Karpas-422 (cell line): ENCODE measurements at regions not wholly inside any gene's neighbourhood (a gene's known extent, or its start where the extent isn't known, plus 50 kb on each side); places are given as distances from the start of the nearest gene placed in this dataset.
"Not testable (repeated sequence)": the region's sequence is repeated elsewhere in the genome, so short reads cannot be mapped to it uniquely, and the experiment has no call there.

Experiments
- DNase-seq: peaks from one replicate; pipeline ENCODE4 v3.0.0-alpha.2; 2015
- H2AFZ ChIP-seq: fragments of 200-600 bp; sonication (generic); 2 replicates; pipeline ENCODE4 v1.6.1; 2014; ENCODE audit warnings: antibody characterized with exemption, low read length, mixed read lengths
- H3K27ac ChIP-seq: fragments of 200-600 bp; sonication (generic); 2 replicates; pipeline ENCODE4 v1.5.1; 2014; ENCODE audit warnings: mild to moderate bottlenecking, low read length, moderate library complexity
- H3K27me3 ChIP-seq: fragments of 200-600 bp; sonication (generic); 2 replicates; pipeline ENCODE4 v1.6.1; 2014; ENCODE audit warnings: low read length, mixed read lengths
- H3K36me3 ChIP-seq: fragments of 200-600 bp; sonication (generic); 2 replicates; pipeline ENCODE4 v1.6.1; 2014; ENCODE audit warnings: low read length, mixed read lengths; ENCODE audit not compliant: insufficient read depth
- H3K4me1 ChIP-seq: fragments of 200-600 bp; sonication (generic); 2 replicates; pipeline ENCODE4 v1.6.1; 2014; ENCODE audit warnings: mild to moderate bottlenecking, low read length, mixed read lengths
- H3K4me2 ChIP-seq: fragments of 200-600 bp; sonication (generic); 2 replicates; pipeline ENCODE4 v1.6.1; 2014; ENCODE audit warnings: low read length, low read depth, mild to moderate bottlenecking; ENCODE audit not compliant: poor library complexity, severe bottlenecking
- H3K4me3 ChIP-seq: fragments of 200-600 bp; sonication (generic); 2 replicates; pipeline ENCODE4 v1.5.1; 2014; ENCODE audit warnings: mild to moderate bottlenecking, antibody characterized with exemption, low read length, mixed read lengths
- H3K79me2 ChIP-seq: fragments of 200-600 bp; sonication (generic); 2 replicates; pipeline ENCODE4 v1.6.1; 2014; ENCODE audit warnings: mild to moderate bottlenecking, low read length, mixed read lengths
- H3K9ac ChIP-seq: fragments of 200-600 bp; sonication (generic); 2 replicates; pipeline ENCODE4 v1.6.0; 2014; ENCODE audit warnings: low read length
- H3K9me2 ChIP-seq: fragments of 200-600 bp; sonication (generic), shearing (Covaris generic); replicated peaks from 2 replicates; pipeline ENCODE4 v1.6.0; 2014; ENCODE audit warnings: mild to moderate bottlenecking, low read length, moderate library complexity; ENCODE audit not compliant: insufficient read depth
- H3K9me3 ChIP-seq: fragments of 300-700, 200-600 bp; sonication (generic); 2 replicates; pipeline ENCODE4 v1.6.1; 2014; ENCODE audit warnings: low read length, mixed read lengths
- H4K20me1 ChIP-seq: fragments of 200-600 bp; sonication (generic); 2 replicates; pipeline ENCODE4 v1.6.1; 2014; ENCODE audit warnings: mild to moderate bottlenecking, antibody characterized with exemption, low read length, low read depth; ENCODE audit not compliant: insufficient read depth

DNA sequence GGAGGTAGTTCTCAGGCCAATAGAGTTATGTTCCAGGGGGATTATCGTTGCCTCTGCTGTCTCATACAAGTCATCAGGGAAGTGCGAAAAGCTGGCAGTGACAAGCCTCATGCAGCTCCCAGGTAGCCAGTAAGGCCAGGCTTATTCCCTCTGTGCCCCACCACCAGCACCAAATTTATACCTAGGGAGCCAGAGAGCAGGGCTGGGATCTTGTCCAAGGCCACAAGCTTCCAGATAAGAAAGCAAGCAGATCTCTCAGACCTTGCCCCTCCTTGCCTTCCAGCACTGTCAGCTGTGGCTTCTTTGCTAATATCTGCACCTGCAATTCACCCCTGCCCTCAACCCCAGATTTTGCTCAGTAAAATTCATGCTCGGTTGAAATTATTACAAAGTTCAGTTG, 206.3 kb upstream of the FAT3 start:
- Histone ChIP-seq H3K79me2 (no peaks in the 10 kb centered on the region), H2AFZ (no peak overlapping the region), H3K9ac (no peak overlapping the region), H3K4me3 (no peak overlapping the region), H3K9me3 (peaks cover 68% of the 10 kb centered on the region), H3K9me2 (no peaks in the 10 kb centered on the region), H3K27me3 (no peaks in the 10 kb centered on the region), H3K36me3 (no peaks in the 10 kb centered on the region), H3K4me1 (no peaks in the 10 kb centered on the region), H4K20me1 (no peaks in the 10 kb centered on the region), H3K4me2 (no peak overlapping the region), H3K27ac (no peak overlapping the region)
- no peak for DNase-seq

DNA sequence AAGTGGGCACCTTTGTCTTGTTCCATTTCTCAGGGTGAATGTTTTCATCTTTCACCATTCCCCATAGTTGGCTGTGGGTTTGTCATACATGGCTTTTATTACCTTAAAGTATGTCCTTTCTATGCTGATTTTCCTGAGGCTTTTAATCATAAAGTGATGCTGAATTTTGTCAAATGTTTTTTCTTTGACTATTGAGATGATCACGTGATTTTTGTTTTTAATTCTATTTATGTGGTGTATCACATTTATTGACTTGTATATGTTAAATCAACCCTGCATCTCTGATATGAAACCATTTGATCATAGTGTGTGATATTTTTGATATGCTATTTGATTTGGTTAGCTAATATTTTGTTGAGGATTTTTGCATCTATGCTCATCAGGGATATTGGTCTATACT, 216.4 kb upstream of the FAT3 start:
- H3K27me3 ChIP-seq: no peaks in the 10 kb centered on the region
- no peak overlapping the region; the same call in 1 of the 2 replicates for H3K4me3 ChIP-seq
- H3K4me2 ChIP-seq: no peak overlapping the region
- no peaks in the 10 kb centered on the region for H4K20me1 ChIP-seq
- no peak overlapping the region for H2AFZ ChIP-seq
- H3K9me2 ChIP-seq: no peaks in the 10 kb centered on the region
- H3K27ac ChIP-seq: no peak overlapping the region
- no peak overlapping the region for H3K9ac ChIP-seq
- H3K79me2 ChIP-seq: no peaks in the 10 kb centered on the region
- peaks cover 40% of the 10 kb centered on the region for H3K9me3 ChIP-seq
- no peak for DNase-seq
- no peaks in the 10 kb centered on the region for H3K4me1 ChIP-seq
- no peaks in the 10 kb centered on the region for H3K36me3 ChIP-seq

DNA sequence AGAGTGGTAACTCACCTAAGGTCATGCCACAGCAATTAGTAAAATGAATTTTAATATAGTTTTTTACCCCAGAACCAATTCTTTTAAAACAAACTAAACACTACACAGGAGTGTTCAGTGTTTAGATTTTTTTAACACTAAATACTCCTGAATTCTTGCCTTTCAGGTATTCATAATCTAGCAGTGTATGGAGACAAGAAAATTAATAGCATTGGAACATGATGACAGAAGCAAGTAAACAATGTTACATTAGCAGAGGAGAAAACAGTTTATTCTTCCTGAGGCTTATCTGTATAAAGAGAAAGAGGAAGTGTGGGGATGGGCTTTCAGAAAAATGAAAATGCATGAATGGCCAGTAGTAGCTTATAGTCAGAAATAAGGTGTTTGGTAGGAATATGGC, 222.1 kb upstream of the FAT3 start:
- Histone ChIP-seq H3K4me2 (no peak overlapping the region), H3K36me3 (no peaks in the 10 kb centered on the region), H3K27me3 (no peaks in the 10 kb centered on the region), H3K4me1 (no peaks in the 10 kb centered on the region), H3K4me3 (no peak overlapping the region), H2AFZ (no peak overlapping the region), H3K9ac (no peak overlapping the region), H3K9me3 (peaks cover 68% of the 10 kb centered on the region), H4K20me1 (no peaks in the 10 kb centered on the region), H3K79me2 (no peaks in the 10 kb centered on the region), H3K9me2 (no peaks in the 10 kb centered on the region), H3K27ac (no peak overlapping the region)
- no peak for DNase-seq

DNA sequence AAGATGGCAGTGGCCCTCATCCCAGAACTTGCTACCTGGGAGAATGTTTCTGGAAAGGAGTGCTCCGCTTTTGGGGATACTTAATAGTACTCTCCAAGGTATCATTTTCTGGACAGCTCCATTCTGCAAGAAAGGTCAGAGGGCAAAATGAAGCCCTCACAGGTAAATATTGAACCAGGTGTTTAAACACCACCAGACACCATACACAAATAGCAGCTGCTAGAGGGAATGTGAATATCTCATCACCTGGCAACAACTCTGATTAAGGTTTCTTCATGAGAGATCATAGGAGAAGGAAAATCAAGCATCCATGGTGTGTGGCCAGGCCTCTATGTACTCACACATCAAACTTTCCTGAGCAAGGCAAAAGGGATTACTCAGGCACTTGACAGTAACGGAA, 226.1 kb upstream of the FAT3 start:
- no peaks in the 10 kb centered on the region for H3K9me2 ChIP-seq
- no peak overlapping the region for H3K9ac ChIP-seq
- H3K4me1 ChIP-seq: no peaks in the 10 kb centered on the region
- H3K27me3 ChIP-seq: no peaks in the 10 kb centered on the region
- no peak for DNase-seq
- no peak overlapping the region for H3K4me3 ChIP-seq
- H3K27ac ChIP-seq: no peak overlapping the region
- H4K20me1 ChIP-seq: no peaks in the 10 kb centered on the region
- no peaks in the 10 kb centered on the region for H3K79me2 ChIP-seq
- peaks cover 75% of the 10 kb centered on the region for H3K9me3 ChIP-seq
- H3K36me3 ChIP-seq: no peaks in the 10 kb centered on the region
- no peak overlapping the region for H3K4me2 ChIP-seq
- no peak overlapping the region for H2AFZ ChIP-seq

DNA sequence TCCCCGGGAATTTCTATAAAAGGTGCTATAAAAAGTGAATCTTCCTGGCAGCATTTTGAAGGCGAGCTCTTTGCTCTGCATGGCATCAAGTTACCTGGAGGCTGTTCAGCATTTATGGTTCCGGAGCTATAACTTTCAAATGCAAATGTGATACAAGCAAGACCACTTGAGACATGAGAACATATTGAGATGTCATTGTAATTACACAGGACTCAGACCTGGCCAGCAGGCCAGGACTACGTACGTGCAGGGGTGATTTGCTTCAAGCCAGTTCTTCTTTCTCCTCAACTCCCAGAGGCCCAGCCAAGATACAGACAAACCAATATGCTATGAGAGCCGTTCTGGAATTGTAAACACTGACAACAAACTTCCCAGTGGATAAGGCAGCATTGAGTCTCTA, 227.4 kb upstream of the FAT3 start:
- Histone ChIP-seq H3K27me3 (no peaks in the 10 kb centered on the region), H2AFZ (no peak overlapping the region), H3K4me1 (no peaks in the 10 kb centered on the region), H3K27ac (no peak overlapping the region), H3K4me2 (no peak overlapping the region), H3K4me3 (no peak overlapping the region), H4K20me1 (no peaks in the 10 kb centered on the region), H3K9ac (no peak overlapping the region), H3K9me3 (peaks cover 77% of the 10 kb centered on the region), H3K79me2 (no peaks in the 10 kb centered on the region), H3K36me3 (no peaks in the 10 kb centered on the region), H3K9me2 (no peaks in the 10 kb centered on the region)
- DNase-seq: no peak

DNA sequence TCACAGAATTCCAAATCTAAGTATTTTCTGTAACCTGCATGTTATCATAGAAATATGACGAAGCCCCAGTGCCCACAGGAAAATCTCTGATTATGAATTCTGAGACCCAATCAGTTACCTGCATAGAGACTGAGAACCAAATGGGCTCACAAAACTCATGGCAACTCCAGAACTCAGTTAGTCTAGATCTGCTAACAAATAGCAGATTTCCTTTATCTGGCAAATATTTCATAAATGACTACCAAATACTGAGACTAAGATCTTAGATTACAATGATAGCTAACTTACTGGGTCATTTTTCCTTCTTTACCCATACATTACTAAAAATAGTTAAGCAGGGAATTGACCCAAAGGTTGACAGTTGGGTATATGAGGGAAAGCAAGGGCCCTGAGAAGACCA, 228.1 kb upstream of the FAT3 start:
- Histone ChIP-seq H3K9me2 (no peaks in the 10 kb centered on the region), H3K27me3 (no peaks in the 10 kb centered on the region), H2AFZ (no peak overlapping the region), H3K9me3 (peaks cover 74% of the 10 kb centered on the region), H3K4me1 (no peaks in the 10 kb centered on the region), H3K79me2 (no peaks in the 10 kb centered on the region), H3K36me3 (no peaks in the 10 kb centered on the region), H4K20me1 (no peaks in the 10 kb centered on the region), H3K27ac (no peak overlapping the region), H3K4me3 (no peak overlapping the region), H3K4me2 (no peak overlapping the region), H3K9ac (no peak overlapping the region)
- DNase-seq: no peak

DNA sequence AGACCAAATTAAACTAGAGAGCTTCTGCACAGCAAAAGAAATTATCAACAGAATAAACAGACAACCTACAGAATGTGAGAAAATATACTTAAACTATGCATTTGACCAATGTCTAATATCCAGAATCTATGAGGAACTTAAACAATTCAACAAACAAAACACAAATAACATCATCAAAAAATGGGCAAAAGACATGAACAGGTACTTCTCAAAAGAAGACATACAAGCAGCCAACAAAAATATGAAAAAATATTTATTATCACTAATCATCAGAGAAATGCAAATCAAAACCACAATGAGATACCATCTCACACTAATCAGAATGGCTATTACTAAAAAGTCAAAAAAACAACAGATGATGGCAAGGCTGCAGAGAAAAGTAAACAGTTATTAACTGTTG, 236.2 kb upstream of the FAT3 start:
- peaks cover 73% of the 10 kb centered on the region for H3K9me3 ChIP-seq
- DNase-seq, H3K9me2 ChIP-seq, H3K9ac ChIP-seq, H3K4me3 ChIP-seq, H3K36me3 ChIP-seq, H3K27ac ChIP-seq, H3K79me2 ChIP-seq, H3K27me3 ChIP-seq, H2AFZ ChIP-seq, H3K4me2 ChIP-seq, H4K20me1 ChIP-seq, H3K4me1 ChIP-seq: not testable (repeated sequence)

DNA sequence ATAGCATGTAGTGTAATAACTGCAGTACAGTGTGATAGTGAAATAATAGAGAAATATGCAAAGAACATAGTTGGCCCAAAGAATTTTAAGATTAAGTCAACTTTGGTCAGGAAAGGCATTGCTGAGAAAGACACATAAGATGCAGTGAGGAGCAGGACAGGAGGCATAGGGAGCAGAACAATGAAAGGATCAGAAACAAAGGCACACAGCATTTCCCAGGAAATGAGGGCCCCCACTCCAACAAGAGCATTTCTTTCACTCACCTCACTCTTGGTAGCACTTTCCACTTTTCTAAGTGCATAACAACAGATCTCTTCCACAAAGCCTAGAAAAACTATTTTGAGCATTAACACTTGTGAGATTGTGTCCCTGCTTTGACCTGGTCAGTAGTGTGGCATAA, 238.4 kb upstream of the FAT3 start:
- no peak for DNase-seq
- no peaks in the 10 kb centered on the region for H3K4me1 ChIP-seq

DNA sequence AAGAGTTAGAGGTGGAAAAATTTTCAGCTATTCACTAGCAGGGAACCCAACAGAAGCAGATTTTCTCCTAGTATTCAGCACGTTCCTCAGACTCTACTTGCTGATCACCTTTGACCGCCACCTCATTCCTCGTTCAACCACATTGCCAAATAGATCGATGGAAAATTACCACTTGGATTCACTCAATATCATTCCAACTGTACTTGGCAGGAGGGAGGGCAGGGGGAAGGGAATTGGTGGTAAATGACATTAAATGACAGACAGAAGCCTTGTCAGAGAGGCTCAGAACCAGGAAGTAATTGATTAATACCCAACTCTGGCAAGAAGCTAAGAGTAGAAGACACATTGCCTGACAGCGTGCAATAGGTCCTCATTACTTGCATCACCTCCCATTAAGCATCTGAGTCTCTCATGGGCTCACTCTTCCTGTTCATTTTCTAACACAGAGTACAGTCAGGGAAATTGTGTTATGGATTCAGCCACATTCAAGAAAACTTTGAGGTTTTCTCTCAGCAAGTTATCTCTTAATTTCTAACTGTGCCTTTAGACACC, 240.5 kb upstream of the FAT3 start:
- Histone ChIP-seq H2AFZ (no peak overlapping the region), H4K20me1 (no peaks in the 10 kb centered on the region), H3K4me2 (no peak overlapping the region), H3K36me3 (no peaks in the 10 kb centered on the region), H3K9me2 (no peaks in the 10 kb centered on the region), H3K9me3 (peaks cover 72% of the 10 kb centered on the region), H3K9ac (no peak overlapping the region), H3K27me3 (no peaks in the 10 kb centered on the region), H3K79me2 (no peaks in the 10 kb centered on the region), H3K4me3 (no peak overlapping the region), H3K27ac (no peak overlapping the region), H3K4me1 (no peaks in the 10 kb centered on the region)
- no peak for DNase-seq

More for the DNA sequence above, 238.4 kb upstream of the FAT3 start:
- Histone ChIP-seq H3K4me2 (no peak overlapping the region), H3K4me3 (no peak overlapping the region), H3K27ac (no peak overlapping the region), H2AFZ (no peak overlapping the region), H3K9me3 (peaks cover 78% of the 10 kb centered on the region), H3K9ac (no peak overlapping the region), H3K36me3 (no peaks in the 10 kb centered on the region), H3K9me2 (no peaks in the 10 kb centered on the region; the same call in 1 of the 2 replicates), H3K27me3 (no peaks in the 10 kb centered on the region), H3K79me2 (no peaks in the 10 kb centered on the region), H4K20me1 (no peaks in the 10 kb centered on the region)
